HFFc6 (cell line): ENCODE measurements at regions not wholly inside any gene's neighbourhood (a gene's known extent, or its start where the extent isn't known, plus 50 kb on each side); places are given as distances from the start of the nearest gene placed in this dataset.
A peak's percentile ranks its signal among the peaks of the same experiment; 100 is the strongest.

Source experiments
- DNase-seq: peaks from one replicate; pipeline ENCODE4 v3.0.0-alpha.2; 2018
- H3K27ac Mint-ChIP-seq: 2 replicates; pipeline ENCODE4 v1.8.0; 2020; ENCODE audit warnings: mild to moderate bottlenecking, mixed read lengths
- H3K27me3 Mint-ChIP-seq: 2 replicates; pipeline ENCODE4 v1.8.0; 2021; ENCODE audit warnings: mild to moderate bottlenecking, moderate library complexity, mixed read lengths; ENCODE audit not compliant: insufficient read depth
- H3K36me3 Mint-ChIP-seq: 2 replicates; pipeline ENCODE4 v1.8.0; 2021; ENCODE audit warnings: low read depth, mixed read lengths
- H3K4me1 Mint-ChIP-seq: 2 replicates; pipeline ENCODE4 v1.8.0; 2020; ENCODE audit warnings: low read depth, mixed read lengths
- H3K4me3 Mint-ChIP-seq: 2 replicates; pipeline ENCODE4 v1.8.0; 2020; ENCODE audit warnings: mild to moderate bottlenecking, moderate library complexity, mixed read lengths
- H3K9me3 Mint-ChIP-seq: 2 replicates; pipeline ENCODE4 v1.8.0; 2020; ENCODE audit warnings: mild to moderate bottlenecking, mixed read lengths
- TF ChIP-seq, protein P1 (sequence below): fragments of 200-600 bp; sonication (generic); IDR thresholded peaks from 2 replicates; pipeline ENCODE4 v1.5.0; 2021; ENCODE audit warnings: antibody characterized with exemption, mild to moderate bottlenecking

GRCh38 chr6:56353860-56354259, 106.5 kb upstream of the COL21A1 start:
- H3K4me3 Mint-ChIP-seq, result no peak overlapping the region
- TF ChIP-seq, protein P1, sequence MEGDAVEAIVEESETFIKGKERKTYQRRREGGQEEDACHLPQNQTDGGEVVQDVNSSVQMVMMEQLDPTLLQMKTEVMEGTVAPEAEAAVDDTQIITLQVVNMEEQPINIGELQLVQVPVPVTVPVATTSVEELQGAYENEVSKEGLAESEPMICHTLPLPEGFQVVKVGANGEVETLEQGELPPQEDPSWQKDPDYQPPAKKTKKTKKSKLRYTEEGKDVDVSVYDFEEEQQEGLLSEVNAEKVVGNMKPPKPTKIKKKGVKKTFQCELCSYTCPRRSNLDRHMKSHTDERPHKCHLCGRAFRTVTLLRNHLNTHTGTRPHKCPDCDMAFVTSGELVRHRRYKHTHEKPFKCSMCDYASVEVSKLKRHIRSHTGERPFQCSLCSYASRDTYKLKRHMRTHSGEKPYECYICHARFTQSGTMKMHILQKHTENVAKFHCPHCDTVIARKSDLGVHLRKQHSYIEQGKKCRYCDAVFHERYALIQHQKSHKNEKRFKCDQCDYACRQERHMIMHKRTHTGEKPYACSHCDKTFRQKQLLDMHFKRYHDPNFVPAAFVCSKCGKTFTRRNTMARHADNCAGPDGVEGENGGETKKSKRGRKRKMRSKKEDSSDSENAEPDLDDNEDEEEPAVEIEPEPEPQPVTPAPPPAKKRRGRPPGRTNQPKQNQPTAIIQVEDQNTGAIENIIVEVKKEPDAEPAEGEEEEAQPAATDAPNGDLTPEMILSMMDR, result no peak
- peaks cover 34% of the 10 kb centered on the region for H3K36me3 Mint-ChIP-seq
- H3K4me1 Mint-ChIP-seq, result peaks cover 55% of the 10 kb centered on the region
- DNase-seq, result no peak
- H3K9me3 Mint-ChIP-seq, result peaks cover 26% of the 10 kb centered on the region
- peaks cover 4% of the 10 kb centered on the region for H3K27me3 Mint-ChIP-seq
- H3K27ac Mint-ChIP-seq, result no peak overlapping the region

GRCh38 chr6:56350628-56351260, 103.4 kb upstream of the COL21A1 start:
- H3K4me1 Mint-ChIP-seq, result peaks cover 56% of the 10 kb centered on the region
- H3K36me3 Mint-ChIP-seq, result peaks cover 34% of the 10 kb centered on the region
- H3K9me3 Mint-ChIP-seq, result peaks cover 26% of the 10 kb centered on the region
- TF ChIP-seq, protein P1, result no peak
- no peak for DNase-seq
- peaks cover 4% of the 10 kb centered on the region; the same call in 1 of the 2 replicates for H3K27me3 Mint-ChIP-seq
- H3K27ac Mint-ChIP-seq, result no peak overlapping the region
- H3K4me3 Mint-ChIP-seq, result no peak overlapping the region

DNA sequence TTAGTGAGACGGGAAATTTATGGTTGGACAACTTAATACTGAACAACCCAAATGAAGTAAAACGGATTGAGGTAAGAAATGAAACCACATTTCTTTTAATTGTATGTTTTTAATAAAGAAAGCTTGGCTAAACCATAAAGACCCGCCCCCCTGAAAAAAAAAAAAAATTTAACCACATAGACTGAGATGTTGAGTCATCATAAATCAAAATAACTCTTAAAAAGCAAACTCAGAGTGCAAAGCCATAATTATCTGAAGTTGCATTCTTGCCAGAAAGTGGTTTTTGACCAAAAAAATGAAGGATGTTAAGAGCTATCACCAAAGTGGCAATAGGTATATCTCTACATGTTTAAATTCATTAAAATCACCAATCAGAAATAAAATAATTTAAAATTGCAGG, 101.8 kb upstream of the COL21A1 start:
- Mint-ChIP-seq H3K36me3 (peaks cover 27% of the 10 kb centered on the region), H3K9me3 (peaks cover 21% of the 10 kb centered on the region), H3K4me3 (peak overlapping the region; percentile 45), H3K27ac (peak overlapping the region; percentile 82), H3K4me1 (peaks cover 61% of the 10 kb centered on the region), H3K27me3 (peaks cover 4% of the 10 kb centered on the region; the same call in 1 of the 2 replicates)
- TF ChIP-seq, protein P1, result no peak
- DNase-seq, result no peak

- Mint-ChIP-seq H3K36me3 (peaks cover 21% of the 10 kb centered on the region), H3K4me3 (peak overlapping the region; percentile 45), H3K9me3 (peaks cover 15% of the 10 kb centered on the region), H3K27me3 (peaks cover 4% of the 10 kb centered on the region; the same call in 1 of the 2 replicates), H3K27ac (peak overlapping the region; percentile 82), H3K4me1 (peaks cover 63% of the 10 kb centered on the region)
- DNase-seq, result no peak
- TF ChIP-seq, protein P1, result no peak
Observed at GRCh38 chr6:56348578-56348977, 101.2 kb upstream of the COL21A1 start.

GRCh38 chr6:56347526-56347925, 100.1 kb upstream of the COL21A1 start:
- peaks cover 11% of the 10 kb centered on the region; the same call in 1 of the 2 replicates for H3K36me3 Mint-ChIP-seq
- peaks cover 4% of the 10 kb centered on the region; the same call in 1 of the 2 replicates for H3K27me3 Mint-ChIP-seq
- peak overlapping the region; percentile 32; the same call in 1 of the 2 replicates for H3K4me3 Mint-ChIP-seq
- peaks cover 5% of the 10 kb centered on the region; the same call in 1 of the 2 replicates for H3K9me3 Mint-ChIP-seq
- peak overlapping the region; percentile 77 for H3K27ac Mint-ChIP-seq
- TF ChIP-seq, protein P1, result no peak
- peaks cover 68% of the 10 kb centered on the region for H3K4me1 Mint-ChIP-seq
- peak; percentile 65 for DNase-seq
